DMS53 treated with DMSO at 0.1 percent for 48 hours (cell line): ENCODE measurements at regions not wholly inside any gene's neighbourhood (a gene's known extent, or its start where the extent isn't known, plus 50 kb on each side); places are given as distances from the start of the nearest gene placed in this dataset.

Experiments used
- DNase-seq: peaks from one replicate; lab custom pipeline; 2025; ENCODE audit not compliant: unreplicated experiment; lab: John Stamatoyannopoulos, UW

DNA sequence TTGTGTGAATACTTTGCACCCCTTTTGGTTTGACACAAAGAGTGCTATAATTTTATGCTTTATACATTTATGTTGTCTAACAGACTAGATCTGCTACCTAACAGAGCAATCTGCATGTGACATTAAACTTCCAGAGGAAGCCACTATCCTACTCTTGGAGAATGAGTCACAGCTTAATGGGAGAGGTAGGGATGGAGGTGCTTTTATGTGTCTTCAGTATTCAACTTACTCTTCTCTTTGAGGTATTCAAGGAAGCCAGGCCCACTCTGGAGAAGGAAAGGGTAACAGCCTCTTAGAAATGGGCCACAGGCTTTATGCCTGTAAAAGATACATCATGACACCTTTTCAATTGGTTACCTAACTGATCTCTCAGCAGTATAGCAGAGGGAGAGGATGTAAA is 85.8 kb upstream of the NEUROD1 start:
- no peak for DNase-seq

DNA sequence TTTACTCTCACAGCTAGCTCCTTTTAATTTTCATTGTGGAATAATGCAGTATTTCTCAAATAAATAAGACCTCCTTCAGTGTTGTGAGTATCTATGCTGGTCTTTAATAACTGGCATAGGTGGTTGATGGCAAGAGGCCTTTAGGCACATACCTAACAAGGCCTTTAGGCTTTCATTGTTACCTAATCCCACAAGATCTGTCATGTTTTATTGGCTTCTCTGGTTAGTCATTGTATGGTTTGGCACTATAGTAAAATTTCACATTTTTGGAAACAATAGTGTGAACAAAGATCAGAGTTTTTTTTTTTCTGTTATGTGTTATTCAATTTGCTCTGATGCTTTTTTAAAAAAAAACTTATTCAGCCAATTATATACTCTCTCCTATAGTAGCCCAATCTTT is 89.8 kb upstream of the NEUROD1 start:
- DNase-seq: no peak

DNA sequence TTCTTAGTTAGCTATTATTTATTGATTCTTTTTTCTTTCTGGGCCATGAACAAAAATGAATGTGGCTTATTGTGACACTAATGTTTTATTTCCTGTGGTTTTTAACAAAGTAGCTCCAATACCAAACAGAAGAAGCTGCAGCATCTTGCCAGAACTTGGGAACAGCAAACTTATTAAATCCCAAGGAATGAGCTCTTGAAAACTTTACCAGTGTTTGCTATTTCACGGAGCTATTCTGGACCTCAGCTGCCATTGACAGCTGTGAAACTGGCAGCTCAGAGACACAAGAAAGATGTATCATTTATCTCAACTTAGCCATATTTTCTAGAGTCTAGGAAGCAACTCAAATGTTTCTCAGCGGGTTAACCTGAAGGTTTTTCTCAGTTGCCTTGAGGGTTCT is 91.0 kb upstream of the NEUROD1 start:
- DNase-seq: no peak

DNA sequence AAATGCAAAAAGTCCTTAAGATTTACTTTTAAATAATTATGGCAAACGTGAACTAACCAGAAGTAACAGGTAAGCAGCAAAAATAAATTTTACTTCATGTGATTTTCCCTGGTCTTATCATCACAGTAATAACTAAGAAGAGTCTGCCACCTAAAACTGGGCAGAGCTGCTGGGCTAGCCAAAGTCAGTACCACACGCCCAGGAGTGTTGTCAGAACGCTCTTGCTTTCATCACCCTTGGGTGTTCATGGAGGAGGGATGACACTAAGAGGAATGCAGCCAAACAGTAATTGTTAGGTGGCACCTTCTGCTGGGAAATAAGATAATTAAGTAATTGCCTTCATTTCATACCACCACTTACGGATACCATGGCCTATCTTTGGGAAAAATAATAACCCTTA is 92.0 kb upstream of the NEUROD1 start:
- no peak for DNase-seq

DNA sequence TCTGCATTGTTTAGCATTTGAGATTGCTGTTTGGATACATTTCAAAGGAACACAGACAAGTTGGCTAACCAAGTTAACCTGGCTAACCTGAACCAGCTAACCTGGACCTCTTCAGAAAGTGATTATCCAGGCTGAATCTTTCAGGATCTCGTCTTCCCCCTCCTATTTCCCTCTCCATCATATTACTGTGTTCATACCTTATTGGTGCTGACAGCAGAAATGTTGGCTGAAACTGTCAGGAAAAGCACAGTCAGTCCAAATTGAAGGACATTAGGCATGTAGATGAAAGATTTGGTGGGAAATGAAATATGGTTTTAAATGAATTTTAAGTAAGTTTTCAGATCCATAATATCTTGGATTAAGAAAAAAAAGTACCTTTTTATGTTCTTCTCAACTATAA is 92.5 kb upstream of the NEUROD1 start:
- DNase-seq: no peak

DNA sequence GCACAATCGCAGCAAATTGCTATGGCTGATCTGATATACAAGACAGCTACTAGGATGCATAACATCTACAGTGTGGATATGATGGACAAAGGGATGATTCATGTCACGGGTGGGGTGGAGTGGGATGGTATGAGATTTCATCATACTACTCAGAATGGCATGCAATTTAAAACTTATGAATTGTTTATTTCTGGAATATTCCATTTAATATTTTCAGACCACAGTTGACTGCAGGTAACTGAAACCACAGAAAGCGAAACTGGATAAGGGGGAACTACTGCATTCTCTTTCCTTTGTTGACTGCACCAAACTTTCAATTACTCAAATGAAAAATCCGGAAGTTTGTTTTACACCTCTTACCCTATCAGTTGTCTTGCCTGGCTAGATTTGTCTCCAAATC is 94.4 kb upstream of the NEUROD1 start:
- no peak for DNase-seq

DNA sequence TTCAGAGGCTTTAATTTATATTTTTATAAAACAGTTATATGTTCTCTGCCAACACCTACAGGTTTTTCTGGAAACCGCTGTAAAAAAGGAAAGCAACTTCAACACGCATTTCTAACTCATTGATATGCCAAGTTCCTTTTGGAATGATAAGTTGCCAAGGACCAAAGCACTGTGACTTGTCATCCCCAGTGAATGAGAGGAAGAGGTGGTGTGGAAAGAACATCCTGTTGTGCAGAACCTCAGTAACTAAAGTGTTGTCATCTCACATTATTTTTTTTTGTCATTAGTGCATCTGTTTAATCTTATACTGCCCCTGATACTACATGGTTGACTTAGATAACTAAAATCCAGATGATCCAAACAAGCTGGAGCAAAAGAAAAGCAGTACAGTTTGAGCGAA is 96.0 kb upstream of the NEUROD1 start:
- no peak for DNase-seq

GRCh38 chr2:181777734-181778133 is 97.4 kb upstream of the NEUROD1 start:
- peak; percentile 26 for DNase-seq

GRCh38 chr2:181778621-181779201 is 98.4 kb upstream of the NEUROD1 start:
- no peak for DNase-seq

- DNase-seq: no peak
Observed at GRCh38 chr2:181779288-181780021, 99.1 kb upstream of the NEUROD1 start.

DNA sequence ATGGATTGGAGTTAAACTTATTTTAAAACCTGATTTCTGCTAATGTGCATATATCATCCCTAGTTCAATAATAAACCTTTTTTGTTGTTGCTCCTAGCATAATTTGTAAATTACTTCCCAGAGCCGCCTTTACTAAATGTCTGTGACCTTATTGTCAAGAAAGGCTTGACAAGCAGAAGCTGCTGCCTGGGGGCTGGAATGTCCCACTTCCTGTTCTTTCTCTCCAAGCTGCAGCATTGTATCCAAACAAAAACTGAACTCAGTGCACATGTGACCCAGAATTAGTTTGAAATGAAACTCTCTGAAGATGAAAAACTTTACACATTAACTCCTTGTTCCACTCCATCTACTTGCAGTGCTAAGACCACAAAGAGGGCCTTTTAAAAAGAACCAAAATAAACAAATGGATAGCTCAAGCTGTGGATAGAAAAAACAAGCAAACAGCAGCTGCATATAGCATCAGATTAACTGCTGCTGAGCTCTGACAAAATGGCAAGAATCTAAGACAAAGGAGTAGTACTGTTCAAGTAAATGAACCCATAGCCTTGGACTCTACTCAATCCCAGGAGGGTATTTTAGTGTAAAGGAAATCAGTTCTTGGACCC is 99.8 kb upstream of the NEUROD1 start:
- DNase-seq: peak; percentile 47

DNA sequence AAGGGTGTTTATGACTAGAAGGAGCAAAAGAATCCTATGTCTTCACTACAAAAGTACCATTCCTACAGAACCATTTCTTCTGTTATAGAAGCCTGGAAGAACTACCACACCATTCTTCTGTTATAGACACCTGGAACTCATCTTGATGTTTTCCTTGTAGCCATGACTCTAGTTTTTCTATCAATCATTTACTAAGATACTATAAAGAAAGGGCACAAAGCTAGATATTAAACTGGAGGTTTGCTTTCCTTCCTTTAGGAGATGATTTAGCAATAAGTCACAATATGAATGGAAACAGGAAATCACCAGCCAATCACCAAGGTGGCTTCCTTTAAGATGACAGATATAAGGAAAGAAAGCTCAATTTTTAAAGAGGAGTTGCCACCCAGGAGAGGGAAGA is 100.3 kb upstream of the NEUROD1 start:
- peak; percentile 47 for DNase-seq

GRCh38 chr2:181781078-181781786 is 100.9 kb upstream of the NEUROD1 start:
- no peak for DNase-seq

GRCh38 chr2:181782660-181783059 is 102.3 kb upstream of the NEUROD1 start:
- DNase-seq: no peak

DNA sequence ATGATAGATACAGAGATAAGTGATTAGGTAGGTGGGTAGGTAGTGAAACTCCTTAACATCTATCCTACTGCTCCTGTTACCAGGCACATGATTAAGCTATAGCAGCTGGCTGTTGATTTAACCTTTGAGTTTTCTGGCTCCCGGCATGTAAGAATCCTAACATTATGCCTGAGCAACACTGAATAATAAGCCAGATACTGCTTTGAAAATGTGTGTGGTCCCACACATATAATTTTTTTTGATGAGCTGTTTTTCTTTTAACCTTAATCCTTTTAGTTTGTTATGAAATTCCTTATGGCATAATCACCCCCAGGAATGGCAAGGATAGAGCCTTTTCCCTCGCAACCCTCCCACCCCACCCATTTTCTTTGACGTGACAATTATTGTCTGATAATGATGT is 104.2 kb upstream of the NEUROD1 start:
- DNase-seq: no peak

GRCh38 chr2:181785691-181786344 is 105.5 kb upstream of the NEUROD1 start:
- no peak for DNase-seq

DNA sequence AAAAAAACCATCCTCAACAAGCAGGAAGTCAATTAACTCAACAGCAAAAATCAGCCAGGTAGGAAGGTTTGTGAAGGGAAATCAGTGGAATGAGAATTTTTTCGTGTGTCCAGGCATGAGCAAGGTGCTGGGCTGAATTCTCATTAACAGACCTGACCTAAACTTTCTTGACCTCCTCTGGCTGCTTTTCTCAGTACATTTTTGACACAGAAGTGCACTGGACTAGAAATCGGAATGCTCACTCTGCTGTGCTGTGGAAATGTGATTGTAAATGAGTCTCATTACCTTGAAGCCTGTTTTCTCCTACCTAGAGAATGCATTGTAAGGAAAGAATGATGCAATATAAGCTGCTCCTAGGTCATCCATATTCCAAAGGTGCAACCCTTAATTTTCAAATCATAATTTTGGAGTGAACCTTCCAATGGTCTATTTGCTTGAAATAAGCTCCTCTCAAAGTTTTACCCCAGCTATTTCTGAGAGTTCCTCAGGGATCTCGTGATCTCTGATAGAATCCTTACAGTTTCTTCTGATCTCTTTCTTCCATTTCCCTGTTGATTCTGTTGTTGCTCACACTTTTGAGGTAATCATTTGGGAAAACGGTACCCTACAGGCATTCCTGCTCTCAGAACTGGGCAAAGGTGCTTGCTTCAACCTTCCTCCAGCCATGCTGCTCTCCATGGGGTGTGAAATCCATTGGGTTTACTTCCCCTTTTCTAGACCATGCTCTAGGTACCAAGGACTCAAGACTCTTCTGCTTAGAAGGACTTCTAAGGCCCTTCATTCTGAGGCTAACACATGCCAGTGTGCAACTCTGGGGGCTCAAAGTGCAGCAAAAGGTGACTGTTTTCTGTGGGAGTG is 104.9 kb upstream of the ITPRID2 start:
- DNase-seq: no peak

DNA sequence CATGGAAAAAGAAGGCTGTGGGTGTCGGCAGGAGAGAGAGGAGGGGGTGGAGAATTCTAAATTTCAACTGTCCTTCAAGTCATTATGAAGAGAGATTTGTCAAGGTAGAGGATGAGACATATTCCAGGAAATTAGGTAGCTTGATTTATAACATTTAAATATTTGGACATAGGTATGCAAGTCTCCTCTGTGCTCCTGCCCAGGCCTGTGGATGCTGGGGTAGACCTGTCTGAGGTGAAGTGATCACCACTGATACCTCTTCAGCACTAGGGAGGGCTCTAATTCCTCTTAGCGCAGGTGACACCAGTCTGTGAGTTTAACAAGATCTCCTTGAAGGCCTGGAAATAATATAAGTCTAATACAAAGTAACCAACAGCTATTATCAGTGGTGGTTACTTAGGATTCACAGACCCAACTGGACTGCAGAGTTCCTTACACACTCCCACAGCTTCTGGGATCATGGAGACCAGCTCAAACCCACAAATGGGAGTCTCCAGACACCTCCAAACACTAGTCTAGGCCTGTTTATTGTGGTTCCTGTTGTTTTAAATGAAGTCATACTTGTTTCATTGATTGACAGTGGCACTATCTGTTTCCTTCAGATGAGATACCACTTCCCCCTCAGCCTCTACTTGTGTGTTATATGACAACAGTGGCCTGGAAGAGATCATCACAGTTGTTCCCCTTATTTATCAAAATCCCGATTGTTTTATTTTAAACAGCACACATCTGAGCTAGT is 104.1 kb upstream of the ITPRID2 start:
- no peak for DNase-seq

GRCh38 chr2:181788897-181789555 is 102.5 kb upstream of the ITPRID2 start:
- DNase-seq: no peak
